ENCODE measurements at regions not wholly inside any gene's neighbourhood (a gene's known extent, or its start where the extent isn't known, plus 50 kb on each side); places are given as distances from the start of the nearest gene placed in this dataset.
"Not testable (repeated sequence)": the region's sequence is repeated elsewhere in the genome, so short reads cannot be mapped to it uniquely, and the experiment has no call there.

GRCh38 chr10:2547606-2548005 is 519.7 kb upstream of the PFKP start:
- no peak for DNase-seq

GRCh38 chr10:2546894-2547293 is 520.5 kb upstream of the PFKP start:
- DNase-seq, result not testable (repeated sequence)

DNA sequence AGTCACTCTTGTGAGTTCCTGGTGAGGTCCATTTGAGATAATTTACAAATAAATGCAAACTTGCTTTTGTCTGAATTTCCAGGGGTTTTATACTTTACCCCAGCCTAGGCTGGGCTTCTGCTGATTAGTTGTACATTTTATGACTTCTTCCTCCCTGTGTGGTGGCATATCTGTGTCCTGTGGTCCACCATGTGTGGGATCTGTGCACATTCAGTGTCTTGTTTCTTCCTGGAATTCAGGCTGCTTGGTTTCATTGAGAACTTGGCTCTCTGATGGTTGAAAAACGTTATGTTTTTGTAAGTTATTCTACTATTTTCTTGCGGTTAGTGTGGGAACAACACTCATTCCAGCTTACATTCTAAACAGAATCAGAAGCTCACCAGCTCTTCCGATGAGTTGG is 523.4 kb upstream of the PFKP start:
- no peak for DNase-seq

GRCh38 chr10:2543142-2543886 is 524.0 kb upstream of the PFKP start:
- no peak for DNase-seq

DNA sequence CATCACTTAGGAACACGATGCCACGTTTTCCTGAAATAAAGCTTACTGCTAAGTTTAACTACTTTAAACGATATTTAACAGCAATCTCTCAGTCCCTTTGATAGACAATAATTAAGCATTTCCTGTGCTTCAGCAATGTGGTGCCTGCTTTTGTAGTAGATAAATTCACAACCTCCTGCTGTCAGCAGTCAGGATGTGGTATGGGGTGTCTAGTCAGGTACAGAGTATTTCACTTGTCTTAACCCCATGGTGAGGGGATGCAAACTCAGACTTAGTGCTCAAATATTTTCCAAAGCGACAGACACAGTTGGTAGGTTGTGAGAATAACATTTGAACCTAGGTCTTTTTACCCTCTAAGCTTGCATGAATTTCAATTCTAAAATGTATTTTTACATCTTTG is 526.2 kb upstream of the PFKP start:
- no peak for DNase-seq

DNA sequence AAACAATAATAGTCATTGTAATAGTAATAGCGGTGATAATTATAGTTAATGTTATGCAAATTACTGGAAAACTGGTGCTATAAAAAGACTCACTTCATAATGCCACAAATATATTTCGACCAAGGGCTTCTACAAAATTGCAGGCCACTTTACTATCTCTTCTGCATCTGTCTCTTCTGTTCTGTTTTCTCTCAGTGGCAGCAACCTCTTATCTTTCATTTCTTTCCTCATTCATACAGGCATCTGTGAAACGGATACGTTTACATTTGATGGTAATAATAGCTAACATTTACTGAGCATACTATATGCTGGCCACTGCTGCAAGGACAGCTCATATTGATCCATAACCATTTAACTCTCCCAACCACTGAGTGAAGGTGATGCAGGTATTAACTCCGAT is 537.4 kb upstream of the PFKP start:
- DNase-seq, result no peak

DNA sequence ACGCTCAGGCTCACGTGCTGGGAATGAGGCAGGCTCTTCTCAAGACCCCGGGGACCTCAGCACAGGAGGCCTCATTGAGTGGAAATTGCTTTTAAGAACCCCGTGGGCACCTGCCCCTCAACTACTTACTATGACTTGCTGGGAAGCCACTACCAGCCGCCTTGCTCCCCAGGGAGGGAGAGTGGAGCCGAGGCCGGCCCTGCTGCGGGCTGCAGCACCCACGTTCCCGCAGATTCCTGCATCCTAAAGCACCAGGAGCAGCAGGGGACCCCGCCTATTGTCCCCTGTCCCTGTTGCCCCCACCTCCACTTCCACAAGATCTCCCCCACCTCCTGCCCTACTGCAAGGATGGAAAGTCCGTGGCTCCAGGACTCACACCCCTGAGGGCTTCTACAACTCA is 541.6 kb upstream of the PFKP start:
- no peak for DNase-seq

DNA sequence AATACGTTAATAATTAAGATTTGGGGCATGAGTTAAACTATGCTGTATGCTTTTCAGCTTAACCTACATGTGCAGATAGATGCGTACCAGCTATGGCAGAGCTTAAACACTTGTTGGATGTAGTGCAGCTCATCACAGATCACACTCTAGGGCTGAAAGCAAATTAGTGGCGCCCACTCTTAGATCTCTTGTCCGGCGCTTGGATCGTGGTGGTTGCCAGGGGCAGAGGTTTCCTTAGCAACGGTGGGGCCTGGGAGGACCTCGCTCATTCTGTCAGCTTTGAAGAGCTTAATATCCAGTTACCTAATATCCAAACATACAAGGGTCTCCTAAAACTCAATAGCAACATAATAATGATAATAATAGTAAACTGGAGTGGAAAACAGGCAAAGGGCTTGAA is 548.2 kb upstream of the PFKP start:
- no peak for DNase-seq

DNA sequence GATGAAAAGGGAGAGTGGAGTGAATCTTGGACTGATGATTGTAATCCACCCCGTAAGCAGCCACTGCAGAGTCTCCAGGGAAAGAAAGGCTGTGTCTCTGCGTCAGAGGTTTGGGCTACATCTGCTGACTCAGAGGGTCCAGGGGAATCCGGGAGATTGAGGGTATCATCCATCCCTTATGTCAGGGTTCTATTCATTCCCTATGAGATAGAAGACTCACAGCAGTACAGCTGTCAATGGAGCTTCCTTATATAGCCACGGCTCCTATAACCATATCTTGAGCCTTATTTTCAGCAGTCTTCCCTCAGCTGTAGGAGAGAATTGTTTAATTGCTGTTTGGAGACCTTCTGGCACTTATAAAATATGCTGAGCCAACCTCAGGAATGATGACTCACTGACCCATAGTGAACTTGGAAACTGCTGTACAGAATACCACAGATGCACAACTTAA is 558.2 kb upstream of the PFKP start:
- DNase-seq, result no peak

DNA sequence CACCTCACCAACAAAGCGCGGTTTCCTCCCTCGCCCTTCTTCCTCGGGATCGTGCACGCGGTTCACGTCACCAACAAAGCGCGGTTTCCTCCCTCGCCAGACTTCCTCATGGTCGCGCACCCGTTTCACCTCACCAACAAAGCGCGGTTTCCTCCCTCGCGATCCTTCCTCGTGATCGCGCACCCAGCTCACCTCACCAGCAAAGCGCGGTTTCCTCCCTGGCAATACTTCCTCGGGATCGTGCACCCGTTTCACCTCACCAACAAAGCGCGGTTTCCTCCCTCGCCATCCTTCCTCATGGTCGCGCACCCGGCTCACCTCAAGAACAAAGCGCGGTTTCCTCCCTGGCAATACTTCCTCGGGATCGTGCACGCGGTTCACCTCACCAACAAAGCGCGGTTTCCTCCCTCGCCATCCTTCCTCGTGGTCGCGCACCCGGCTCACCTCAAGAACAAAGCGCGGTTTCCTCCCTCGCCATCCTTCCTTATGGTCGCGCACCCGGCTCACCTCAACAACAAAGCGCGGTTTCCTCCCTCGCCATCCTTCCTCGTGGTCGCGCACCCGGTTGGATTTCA is 565.9 kb upstream of the PFKP start:
- DNase-seq, result not testable (repeated sequence)

GRCh38 chr10:2494399-2494798 is 572.9 kb upstream of the PFKP start:
- DNase-seq, result no peak

DNA sequence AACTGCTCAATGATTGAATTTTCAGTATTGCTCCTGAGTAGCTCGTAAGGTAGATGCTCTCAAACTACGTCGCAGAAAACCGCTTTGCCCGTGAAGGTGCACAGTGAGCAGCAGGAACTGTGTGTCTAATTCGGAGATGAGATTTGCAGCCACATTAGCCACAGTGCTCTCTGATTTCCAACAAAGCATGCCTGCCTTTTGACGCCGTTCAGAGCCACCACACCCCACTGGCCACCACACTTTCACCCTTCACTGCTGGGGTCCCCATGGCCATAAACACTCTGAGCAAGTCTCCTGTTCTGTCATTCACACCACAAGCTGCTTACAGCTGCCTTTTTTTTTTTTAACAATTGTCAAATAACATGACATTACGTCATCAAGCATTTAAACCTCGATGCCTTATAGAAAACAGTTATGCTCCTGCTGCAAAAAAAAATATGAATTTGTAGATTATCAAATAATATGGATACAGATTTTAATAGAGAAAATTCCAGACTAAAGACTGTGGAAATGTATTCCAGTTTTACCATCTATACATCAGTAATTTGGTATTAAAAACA is 578.8 kb upstream of the PFKP start:
- no peak for DNase-seq

DNA sequence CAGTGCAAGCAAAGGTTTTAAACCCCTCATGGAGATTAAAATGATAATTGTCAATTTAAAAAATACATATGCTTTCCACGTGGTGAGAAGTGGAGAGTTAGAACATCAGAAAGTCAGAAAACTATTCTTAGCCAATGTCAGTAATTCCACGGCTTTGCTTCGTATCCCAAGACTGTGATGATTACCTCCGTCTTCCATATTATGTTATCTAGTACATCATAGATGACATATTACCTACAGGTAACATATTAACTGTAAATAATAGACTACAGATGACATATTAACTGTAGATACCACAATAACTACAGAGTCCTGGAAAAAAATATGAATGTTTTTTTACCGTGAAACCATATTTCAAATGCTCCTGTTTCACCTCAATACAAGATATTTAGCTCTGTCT is 579.4 kb upstream of the PFKP start:
- DNase-seq, result no peak

DNA sequence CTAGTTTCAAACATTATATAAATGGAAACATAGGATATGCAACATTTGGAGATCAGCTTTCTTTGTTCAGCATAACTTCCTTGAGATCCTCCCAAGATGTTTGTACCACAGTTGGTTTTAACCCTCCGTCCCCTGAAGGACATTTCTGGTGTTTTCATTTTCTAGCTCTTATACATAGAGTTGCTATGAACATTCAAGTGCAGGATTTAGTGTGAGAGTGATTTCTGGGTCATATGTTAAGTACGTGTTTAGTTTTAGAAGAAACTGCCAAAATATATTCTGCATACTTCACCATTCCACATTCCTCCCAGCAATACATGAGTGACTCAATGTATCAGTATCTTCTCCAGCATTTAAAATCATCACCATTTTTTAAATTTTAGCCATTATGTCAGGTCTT is 588.7 kb upstream of the PFKP start:
- no peak for DNase-seq

GRCh38 chr10:2476812-2477553 is 590.4 kb upstream of the PFKP start:
- DNase-seq, result no peak

DNA sequence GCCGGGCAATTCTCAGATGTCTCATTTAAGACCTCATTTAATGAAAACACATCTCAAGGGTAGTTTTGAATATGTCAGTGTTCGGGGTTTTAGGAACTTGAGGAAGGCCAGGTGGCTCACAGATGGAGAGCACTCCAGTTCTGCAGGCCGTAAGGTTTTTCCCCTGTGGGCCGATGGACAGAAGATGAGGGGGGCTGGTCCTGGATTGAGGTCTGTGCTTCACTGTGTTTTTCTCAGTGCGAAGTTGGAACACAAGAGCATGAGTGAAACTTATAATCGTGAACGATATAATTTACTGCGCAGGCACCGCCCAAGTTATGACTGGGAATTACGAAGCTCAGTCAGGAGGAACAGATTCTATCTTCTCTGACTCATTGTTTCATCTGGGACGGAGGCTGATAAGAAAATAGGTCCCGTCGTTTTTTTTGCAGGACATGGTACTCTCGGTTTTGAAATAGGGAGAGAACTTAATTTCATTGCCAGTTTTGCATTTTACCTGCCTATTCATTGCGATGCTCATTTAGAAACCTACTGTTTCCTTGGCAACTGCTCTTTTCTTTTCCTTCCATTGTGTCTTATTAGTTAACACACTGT is 591.0 kb upstream of the PFKP start:
- peak; percentile 35 for DNase-seq

- no peak for DNase-seq
These were observed 591.6 kb upstream of the PFKP start for GRCh38 chr10:2475711-2476217.

- no peak for DNase-seq
These were observed 595.5 kb upstream of the PFKP start for GRCh38 chr10:2471811-2472210.

GRCh38 chr10:2469802-2470201 is 597.5 kb upstream of the PFKP start:
- DNase-seq, result peak; percentile 11

DNA sequence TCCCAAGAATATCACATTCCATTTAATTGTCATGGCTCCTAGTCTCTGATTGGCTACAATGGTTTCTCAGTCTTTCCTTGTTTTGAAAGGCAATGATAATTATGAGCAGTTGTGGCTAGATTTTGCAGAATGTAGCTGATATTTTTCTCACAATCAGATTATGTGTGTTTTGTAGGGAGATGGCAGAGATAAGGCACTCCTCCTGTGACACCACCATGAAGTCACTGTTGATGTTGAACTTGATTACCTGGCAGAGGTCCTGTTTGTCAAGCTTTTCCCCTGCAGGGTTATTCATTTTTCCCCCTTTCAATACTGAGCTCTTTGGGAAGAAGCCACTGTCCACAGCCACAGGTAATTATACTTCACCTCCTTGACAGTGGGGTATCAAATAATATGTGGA is 602.9 kb upstream of the PFKP start:
- DNase-seq, result no peak

DNA sequence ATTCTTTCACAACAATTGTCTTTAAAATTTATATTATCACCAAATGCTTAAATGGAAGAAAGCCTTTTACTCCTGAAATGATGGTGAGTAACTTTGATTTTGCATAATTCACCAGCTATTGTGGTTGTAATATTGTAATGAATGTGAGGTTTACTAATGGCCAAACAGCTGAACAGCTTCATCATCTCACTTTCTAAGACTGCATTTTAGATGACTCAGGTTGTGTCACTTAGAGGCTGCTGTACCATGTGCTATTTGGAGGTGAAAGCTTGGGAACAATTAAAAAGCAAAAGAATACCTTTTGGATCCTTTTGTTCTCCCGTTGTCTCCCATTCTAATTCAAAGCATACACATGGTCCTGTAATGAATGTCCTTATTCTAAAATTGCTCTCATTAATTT is 604.0 kb upstream of the PFKP start:
- DNase-seq, result no peak

DNA sequence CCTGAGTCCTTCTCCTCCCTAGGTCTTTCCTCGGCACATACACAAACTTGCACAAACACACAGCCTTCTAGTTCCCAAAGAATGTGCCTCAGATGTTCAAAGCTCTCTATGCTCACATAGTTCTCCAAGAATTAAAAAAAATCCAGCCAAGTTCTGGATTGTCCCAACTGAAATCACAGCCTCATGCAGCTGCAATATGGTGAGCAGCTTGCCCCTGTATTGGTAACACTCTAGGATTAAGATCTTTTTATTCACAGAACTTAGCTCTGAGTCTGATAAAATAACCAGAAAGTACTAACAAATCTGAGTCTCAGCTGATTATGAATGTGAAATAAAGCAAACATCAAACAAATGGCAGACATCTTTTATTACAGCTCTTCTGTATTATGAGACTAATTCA is 604.8 kb upstream of the PFKP start:
- DNase-seq, result no peak
